ENCODE measurements at regions not wholly inside any gene's neighbourhood (a gene's known extent, or its start where the extent isn't known, plus 50 kb on each side); places are given as distances from the start of the nearest gene placed in this dataset.

GRCh38 chr5:1663186-1663585, 136.5 kb downstream of the MRPL36 start:
- TF ChIP-seq ZBTB7A (IDR thresholded peaks at IDR 0.05; ENCODE audit: low read depth) (no peak), EP300 (IDR thresholded peaks at IDR 0.05; ENCODE audit: borderline replicate concordance) (no peak), REST (IDR thresholded peaks at IDR 0.05; ENCODE audit: low read depth) (no peak)
